T-helper 2 cell (primary cell): ENCODE measurements at regions not wholly inside any gene's neighbourhood (a gene's known extent, or its start where the extent isn't known, plus 50 kb on each side); places are given as distances from the start of the nearest gene placed in this dataset.

Source experiments
- DNase-seq, 5 experiments: peaks; one replicate each; pipeline versions ENCODE4 v3.0.0 to v3.0.0-alpha.2; 2012 to 2022

GRCh38 chr5:74143151-74143550 is 497.4 kb downstream of the ENC1 start:
- no peak for DNase-seq

- no peak for DNase-seq
Observed at GRCh38 chr5:74141053-74141452, 499.5 kb downstream of the ENC1 start.

- DNase-seq: no peak
Observed at GRCh38 chr5:74140409-74140808, 500.1 kb downstream of the ENC1 start.

GRCh38 chr5:74139589-74139988 is 500.9 kb downstream of the ENC1 start:
- DNase-seq: no peak

- DNase-seq: no peak
Observed at GRCh38 chr5:74138721-74139120, 501.8 kb downstream of the ENC1 start.

GRCh38 chr5:74136276-74136825 is 504.2 kb downstream of the ENC1 start:
- no peak for DNase-seq

- DNase-seq: no peak
Observed at GRCh38 chr5:74135033-74135432, 505.5 kb downstream of the ENC1 start.

- no peak for DNase-seq
Observed at GRCh38 chr5:74132485-74132884, 506.5 kb downstream of the ARHGEF28 start.

- no peak for DNase-seq
Observed at GRCh38 chr5:74131250-74131649, 505.3 kb downstream of the ARHGEF28 start.

- DNase-seq: no peak
Observed at GRCh38 chr5:74130155-74130897, 504.3 kb downstream of the ARHGEF28 start.

- DNase-seq: no peak
Observed at GRCh38 chr5:74127381-74128320, 501.7 kb downstream of the ARHGEF28 start.

GRCh38 chr5:74126294-74126693 is 500.3 kb downstream of the ARHGEF28 start:
- DNase-seq: no peak

GRCh38 chr5:74124826-74125225 is 498.8 kb downstream of the ARHGEF28 start:
- DNase-seq: no peak

- DNase-seq: no peak
Observed at GRCh38 chr5:74123929-74124328, 497.9 kb downstream of the ARHGEF28 start.

GRCh38 chr5:74122979-74123590 is 497.1 kb downstream of the ARHGEF28 start:
- DNase-seq: no peak

GRCh38 chr5:74122175-74122574 is 496.2 kb downstream of the ARHGEF28 start:
- no peak for DNase-seq

GRCh38 chr5:74120585-74120984 is 494.6 kb downstream of the ARHGEF28 start:
- no peak for DNase-seq

GRCh38 chr5:74118071-74118470 is 492.1 kb downstream of the ARHGEF28 start:
- DNase-seq: no peak

GRCh38 chr5:74116984-74117383 is 491.0 kb downstream of the ARHGEF28 start:
- DNase-seq: no peak

GRCh38 chr5:74116266-74116665 is 490.3 kb downstream of the ARHGEF28 start:
- no peak for DNase-seq

GRCh38 chr5:74113927-74114326 is 487.9 kb downstream of the ARHGEF28 start:
- DNase-seq: no peak

- no peak for DNase-seq
Observed at GRCh38 chr5:74113196-74113540, 487.2 kb downstream of the ARHGEF28 start.
